HEK293T (cell line): ENCODE measurements at regions not wholly inside any gene's neighbourhood (a gene's known extent, or its start where the extent isn't known, plus 50 kb on each side); places are given as distances from the start of the nearest gene placed in this dataset.

Source experiments
- ARNT ChIP-seq: fragments of 450-650 bp; IDR thresholded peaks from 2 replicates; pipeline ENCODE4 v1.6.1; 2017; ENCODE audit warnings: mild to moderate bottlenecking
- BHLHE40 ChIP-seq: fragments of 450-650 bp; IDR thresholded peaks from 2 replicates; pipeline ENCODE4 v1.6.1; 2016; ENCODE audit warnings: mild to moderate bottlenecking, moderate library complexity, borderline replicate concordance
- CTBP1 ChIP-seq: fragments of 450-650 bp; IDR thresholded peaks from 2 replicates; pipeline ENCODE4 v1.6.1; 2016; ENCODE audit warnings: borderline replicate concordance
- ELF4 ChIP-seq: fragments of 450-650 bp; IDR thresholded peaks from 2 replicates; pipeline ENCODE4 v1.6.1; 2017; ENCODE audit warnings: antibody characterized with exemption
- FOXA1 ChIP-seq: fragments of 450-650 bp; IDR thresholded peaks from 2 replicates; pipeline ENCODE4 v1.6.1; 2016; ENCODE audit warnings: mild to moderate bottlenecking
- FOXK2 ChIP-seq: fragments of 450-650 bp; IDR thresholded peaks from 2 replicates; pipeline ENCODE4 v1.6.1; 2016; ENCODE audit warnings: mild to moderate bottlenecking
- FOXM1 ChIP-seq: fragments of 450-650 bp; IDR thresholded peaks from 2 replicates; pipeline ENCODE4 v1.6.1; 2017; ENCODE audit warnings: mild to moderate bottlenecking, borderline replicate concordance
- HDGF ChIP-seq: fragments of 450-650 bp; IDR thresholded peaks from 2 replicates; pipeline ENCODE4 v1.6.1; 2017; ENCODE audit warnings: antibody characterized with exemption, borderline replicate concordance
- L3MBTL2 ChIP-seq: fragments of 450-650 bp; conservative IDR thresholded peaks from 2 replicates; pipeline ENCODE4 v1.6.1; 2016; ENCODE audit warnings: mild to moderate bottlenecking
- LEF1 ChIP-seq: fragments of 450-650 bp; IDR thresholded peaks from 2 replicates; pipeline ENCODE4 v1.6.1; 2017; ENCODE audit warnings: mild to moderate bottlenecking, borderline replicate concordance
- NFRKB ChIP-seq: fragments of 450-650 bp; IDR thresholded peaks from 2 replicates; pipeline ENCODE4 v1.6.1; 2016; ENCODE audit warnings: mild to moderate bottlenecking, moderate library complexity
- SP1 ChIP-seq: fragments of 450-650 bp; IDR thresholded peaks from 2 replicates; pipeline ENCODE4 v1.6.1; 2017
- TARDBP ChIP-seq: fragments of 450-650 bp; IDR thresholded peaks from 2 replicates; pipeline ENCODE4 v1.6.1; 2016
- ZNF384 ChIP-seq: fragments of 450-650 bp; IDR thresholded peaks from 2 replicates; pipeline ENCODE4 v1.6.1; 2016

- TF ChIP-seq L3MBTL2, result no peak
- no peak for TF ChIP-seq LEF1
- no peak for TF ChIP-seq FOXM1
- TF ChIP-seq HDGF, result no peak
- no peak for TF ChIP-seq FOXK2
- no peak for TF ChIP-seq SP1
- no peak for TF ChIP-seq CTBP1
- no peak for TF ChIP-seq NFRKB
- TF ChIP-seq FOXA1, result no peak
- TF ChIP-seq ELF4, result no peak
- TF ChIP-seq ARNT, result no peak
- no peak for TF ChIP-seq ZNF384
- TF ChIP-seq TARDBP, result no peak
- no peak for TF ChIP-seq BHLHE40
Measured at GRCh38 chr15:29205186-29205585, 64.4 kb downstream of the NSMCE3 start.
